NCI-H526 treated with DMSO at 0.1 percent for 48 hours (cell line): ENCODE measurements at regions not wholly inside any gene's neighbourhood (a gene's known extent, or its start where the extent isn't known, plus 50 kb on each side); places are given as distances from the start of the nearest gene placed in this dataset.

Source experiments
- DNase-seq: peaks from one replicate; lab custom pipeline; 2025; lab: John Stamatoyannopoulos, UW

GRCh38 chr1:3954170-3955169 lies 54.4 kb upstream of the C1orf174 start:
- DNase-seq: no peak

- DNase-seq: no peak
These were observed 55.2 kb upstream of the C1orf174 start for GRCh38 chr1:3955196-3955772.

- no peak for DNase-seq
These were observed 56.6 kb upstream of the C1orf174 start for GRCh38 chr1:3956527-3957170.

GRCh38 chr1:3959361-3959760 lies 59.3 kb upstream of the C1orf174 start:
- no peak for DNase-seq

- DNase-seq: no peak
These were observed 63.5 kb upstream of the C1orf174 start for GRCh38 chr1:3963554-3963953.

- no peak for DNase-seq
These were observed 65.6 kb upstream of the C1orf174 start for GRCh38 chr1:3965693-3966092.

GRCh38 chr1:3968851-3969250 lies 68.8 kb upstream of the C1orf174 start:
- DNase-seq: no peak

GRCh38 chr1:3971981-3972380 lies 71.9 kb upstream of the C1orf174 start:
- no peak for DNase-seq

GRCh38 chr1:3975903-3976630 lies 76.0 kb upstream of the C1orf174 start:
- no peak for DNase-seq

GRCh38 chr1:3976821-3977220 lies 76.7 kb upstream of the C1orf174 start:
- DNase-seq: no peak

- no peak for DNase-seq
These were observed 78.3 kb upstream of the C1orf174 start for GRCh38 chr1:3978196-3978989.

- no peak for DNase-seq
These were observed 78.9 kb upstream of the C1orf174 start for GRCh38 chr1:3978990-3979325.

- DNase-seq: no peak
These were observed 81.2 kb upstream of the C1orf174 start for GRCh38 chr1:3981261-3981660.

- DNase-seq: no peak
These were observed 81.9 kb upstream of the C1orf174 start for GRCh38 chr1:3981746-3982505.

- DNase-seq: no peak
These were observed 83.1 kb upstream of the C1orf174 start for GRCh38 chr1:3983181-3983580.

- no peak for DNase-seq
These were observed 84.5 kb upstream of the C1orf174 start for GRCh38 chr1:3984586-3984985.

GRCh38 chr1:3986686-3987218 lies 86.7 kb upstream of the C1orf174 start:
- DNase-seq: no peak

GRCh38 chr1:3987669-3988235 lies 87.7 kb upstream of the C1orf174 start:
- no peak for DNase-seq

- DNase-seq: no peak
These were observed 88.4 kb upstream of the C1orf174 start for GRCh38 chr1:3988431-3988830.

- DNase-seq: no peak
These were observed 89.4 kb upstream of the C1orf174 start for GRCh38 chr1:3989465-3989864.
